IMR-90 (cell line): ENCODE measurements at regions not wholly inside any gene's neighbourhood (a gene's known extent, or its start where the extent isn't known, plus 50 kb on each side); places are given as distances from the start of the nearest gene placed in this dataset.
"Not testable (repeated sequence)": the region's sequence is repeated elsewhere in the genome, so short reads cannot be mapped to it uniquely, and the experiment has no call there.

Source experiments
- BHLHE40 ChIP-seq: fragments of 150-350 bp; IDR thresholded peaks from 2 replicates; pipeline ENCODE4 v1.6.1; 2016; ENCODE audit warnings: mild to moderate bottlenecking, low read depth, low read length
- CTCF ChIP-seq: conservative IDR thresholded peaks from 2 replicates; pipeline ENCODE4 v1.5.1; 2012; ENCODE audit warnings: mild to moderate bottlenecking, low read depth, low read length, improper control_type of control experiment
- MAZ ChIP-seq: IDR thresholded peaks from 2 replicates; pipeline ENCODE4 v1.6.1; 2012; ENCODE audit warnings: low read depth, mild to moderate bottlenecking, low read length, improper control_type of control experiment, moderate library complexity, borderline replicate concordance
- NFE2L2 ChIP-seq: fragments of 150-350 bp; IDR thresholded peaks from 2 replicates; pipeline ENCODE4 v1.6.1; 2016; ENCODE audit warnings: low read depth, mild to moderate bottlenecking, low read length
- SMC3 ChIP-seq: fragments of 150-350 bp; IDR thresholded peaks from 2 replicates; pipeline ENCODE4 v1.6.1; 2016; ENCODE audit warnings: low read depth, mild to moderate bottlenecking, antibody characterized with exemption, low read length, moderate library complexity

GRCh38 chr1:149307640-149308039, 167.2 kb upstream of the NBPF19 start:
- not testable (repeated sequence) for TF ChIP-seq CTCF, MAZ, BHLHE40, SMC3, NFE2L2
